Neural progenitor cell (in vitro differentiated cells): ENCODE measurements at regions not wholly inside any gene's neighbourhood (a gene's known extent, or its start where the extent isn't known, plus 50 kb on each side); places are given as distances from the start of the nearest gene placed in this dataset.

Source experiments
- DNase-seq: peaks from one replicate; pipeline ENCODE4 v3.0.0-alpha.2; 2016; ENCODE audit warnings: low spot score
- H2AFZ ChIP-seq: fragments of 200-600 bp; sonication (generic); replicated peaks from 2 replicates; pipeline ENCODE4 v1.6.1; 2016; ENCODE audit warnings: antibody characterized with exemption
- H3F3A ChIP-seq: fragments of 200-600 bp; sonication (generic); 2 replicates; pipeline ENCODE4 v1.6.1; 2016; ENCODE audit warnings: antibody characterized with exemption, low read depth
- H3K27ac ChIP-seq: fragments of 200-600 bp; sonication (generic); 2 replicates; pipeline ENCODE4 v1.5.1; 2016; ENCODE audit warnings: mild to moderate bottlenecking
- H3K27me3 ChIP-seq: fragments of 200-600 bp; sonication (generic); 2 replicates; pipeline ENCODE4 v1.6.1; 2016; ENCODE audit warnings: mild to moderate bottlenecking, moderate library complexity
- H3K36me3 ChIP-seq: fragments of 200-600 bp; sonication (generic); 2 replicates; pipeline ENCODE4 v1.5.1; 2016
- H3K4me1 ChIP-seq: fragments of 200-600 bp; sonication (generic); 2 replicates; pipeline ENCODE4 v1.6.1; 2016; ENCODE audit warnings: mixed run types
- H3K4me2 ChIP-seq: fragments of 200-600 bp; sonication (generic); 2 replicates; pipeline ENCODE4 v1.6.1; 2016
- H3K4me3 ChIP-seq: fragments of 200-600 bp; sonication (generic); 2 replicates; pipeline ENCODE4 v1.5.1; 2016
- H3K79me2 ChIP-seq: fragments of 200-600 bp; sonication (generic); 2 replicates; pipeline ENCODE4 v1.6.1; 2016; ENCODE audit warnings: low read depth
- H3K9ac ChIP-seq: fragments of 200-600 bp; sonication (generic); 2 replicates; pipeline ENCODE4 v1.6.1; 2016
- H3K9me3 ChIP-seq: fragments of 200-600 bp; sonication (generic); 2 replicates; pipeline ENCODE4 v1.5.1; 2016; ENCODE audit warnings: low read depth
- H4K20me1 ChIP-seq: fragments of 200-600 bp; sonication (generic); 2 replicates; pipeline ENCODE4 v1.6.1; 2016; ENCODE audit warnings: low read depth
- H3K27ac Mint-ChIP-seq: 3 replicates; pipeline ENCODE4 v1.8.0; 2021; ENCODE audit warnings: mixed read lengths
- H3K27me3 Mint-ChIP-seq: 2 replicates; pipeline ENCODE4 v1.8.0; 2022; ENCODE audit warnings: low read depth, mild to moderate bottlenecking, inconsistent platforms, moderate library complexity, mixed read lengths; ENCODE audit not compliant: insufficient read depth
- H3K36me3 Mint-ChIP-seq: 3 replicates; pipeline ENCODE4 v1.8.0; 2021; ENCODE audit warnings: mixed read lengths
- H3K4me1 Mint-ChIP-seq: 3 replicates; pipeline ENCODE4 v1.8.0; 2021; ENCODE audit warnings: mixed read lengths
- H3K4me3 Mint-ChIP-seq: 3 replicates; pipeline ENCODE4 v1.8.0; 2021; ENCODE audit warnings: mild to moderate bottlenecking, moderate library complexity, mixed read lengths
- H3K9me3 Mint-ChIP-seq: 3 replicates; pipeline ENCODE4 v1.8.0; 2020; ENCODE audit warnings: mixed read lengths
- CTCF ChIP-seq: fragments of 200-600 bp; sonication (generic); IDR thresholded peaks from 2 replicates; pipeline ENCODE4 v1.5.1; 2017; ENCODE audit warnings: antibody characterized with exemption, mild to moderate bottlenecking
- EZH2 ChIP-seq: fragments of 200-600 bp; sonication (generic); IDR thresholded peaks from 2 replicates; pipeline ENCODE4 v1.6.1; 2017; ENCODE audit warnings: antibody characterized with exemption, mild to moderate bottlenecking, moderate library complexity
- EZH2phosphoT487 ChIP-seq: fragments of 200-600 bp; sonication (generic); IDR thresholded peaks from 2 replicates; pipeline ENCODE4 v1.6.1; 2017; ENCODE audit warnings: antibody characterized with exemption

GRCh38 chr21:35333831-35334618, 284.9 kb upstream of the RUNX1 start:
- Histone ChIP-seq H3K4me2 (no peak overlapping the region), H3K4me1 (no peaks in the 10 kb centered on the region), H3K79me2 (no peaks in the 10 kb centered on the region), H3K27me3 (no peaks in the 10 kb centered on the region), H3F3A (no peaks in the 10 kb centered on the region), H2AFZ (no peak overlapping the region), H3K36me3 (no peaks in the 10 kb centered on the region), H3K9ac (no peak overlapping the region), H4K20me1 (no peaks in the 10 kb centered on the region), H3K4me3 (no peak overlapping the region), H3K9me3 (no peaks in the 10 kb centered on the region), H3K27ac (no peak overlapping the region)
- no peak for DNase-seq
- TF ChIP-seq EZH2 (no peak), EZH2phosphoT487 (no peak), CTCF (no peak)
- Mint-ChIP-seq H3K9me3 (no peaks in the 10 kb centered on the region), H3K27me3 (no peaks in the 10 kb centered on the region), H3K27ac (no peak overlapping the region), H3K36me3 (no peaks in the 10 kb centered on the region), H3K4me3 (no peak overlapping the region), H3K4me1 (no peaks in the 10 kb centered on the region)

- no peak for TF ChIP-seq CTCF
- no peak for TF ChIP-seq EZH2phosphoT487
- no peak for TF ChIP-seq EZH2
- H3K4me1 Mint-ChIP-seq, result no peaks in the 10 kb centered on the region
- no peak for DNase-seq
- Histone ChIP-seq H3K4me2 (no peak overlapping the region), H3K4me1 (no peaks in the 10 kb centered on the region), H3K9ac (no peak overlapping the region), H3K79me2 (no peaks in the 10 kb centered on the region), H3K36me3 (no peaks in the 10 kb centered on the region), H3K4me3 (no peak overlapping the region), H3K27ac (no peak overlapping the region), H3K27me3 (no peaks in the 10 kb centered on the region), H4K20me1 (no peaks in the 10 kb centered on the region), H3F3A (no peaks in the 10 kb centered on the region), H3K9me3 (no peaks in the 10 kb centered on the region), H2AFZ (no peak overlapping the region)
- H3K27me3 Mint-ChIP-seq, result no peaks in the 10 kb centered on the region
- H3K36me3 Mint-ChIP-seq, result no peaks in the 10 kb centered on the region
- H3K4me3 Mint-ChIP-seq, result no peak overlapping the region
- H3K27ac Mint-ChIP-seq, result no peak overlapping the region
- no peaks in the 10 kb centered on the region for H3K9me3 Mint-ChIP-seq
Observed at GRCh38 chr21:35332841-35333426, 283.8 kb upstream of the RUNX1 start.

DNA sequence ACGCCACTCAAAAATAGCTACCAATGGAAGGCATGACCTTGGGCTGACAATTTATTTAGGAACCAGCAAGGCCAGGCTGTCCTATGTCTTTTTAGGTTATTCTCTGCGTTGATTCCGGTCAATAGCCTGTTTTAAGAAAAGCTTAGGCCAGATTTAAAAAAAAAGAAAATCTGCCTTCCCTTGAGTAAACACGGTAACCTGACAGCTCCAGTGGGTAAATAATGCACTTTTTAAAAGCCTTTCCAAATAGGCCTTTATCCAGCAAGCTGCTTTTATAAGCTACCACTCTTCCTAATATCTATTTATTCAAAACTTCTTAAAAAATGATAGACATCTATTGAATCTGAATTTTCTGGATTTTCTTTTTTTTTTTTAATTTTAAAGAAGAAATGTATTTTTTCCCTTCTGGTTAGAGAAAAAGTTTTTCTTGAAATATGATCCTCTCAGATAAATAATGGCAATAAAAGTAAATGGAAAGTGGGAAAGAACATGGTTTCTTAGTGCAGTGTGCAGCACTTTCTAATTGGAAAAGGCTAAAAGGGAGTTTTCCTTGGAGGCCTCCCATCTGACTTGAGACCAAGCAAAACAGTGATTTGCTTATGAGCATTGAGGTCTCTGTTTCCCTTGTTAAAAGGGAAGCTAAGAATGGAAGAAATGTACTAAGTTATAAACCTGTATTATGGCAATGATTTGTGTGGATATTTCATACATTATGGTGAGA, 281.0 kb upstream of the RUNX1 start:
- Mint-ChIP-seq H3K9me3 (no peaks in the 10 kb centered on the region), H3K4me1 (no peaks in the 10 kb centered on the region), H3K4me3 (no peak overlapping the region), H3K27ac (no peak overlapping the region), H3K36me3 (no peaks in the 10 kb centered on the region), H3K27me3 (no peaks in the 10 kb centered on the region)
- Histone ChIP-seq H3K4me1 (no peaks in the 10 kb centered on the region), H3K36me3 (no peaks in the 10 kb centered on the region), H3K4me3 (no peak overlapping the region), H3K27me3 (no peaks in the 10 kb centered on the region), H3K27ac (no peak overlapping the region), H2AFZ (no peak overlapping the region), H3K9me3 (no peaks in the 10 kb centered on the region), H3F3A (no peaks in the 10 kb centered on the region), H3K79me2 (no peaks in the 10 kb centered on the region), H3K9ac (no peak overlapping the region), H4K20me1 (no peaks in the 10 kb centered on the region), H3K4me2 (no peak overlapping the region)
- TF ChIP-seq EZH2, result no peak
- TF ChIP-seq CTCF, result no peak
- TF ChIP-seq EZH2phosphoT487, result no peak
- DNase-seq, result no peak
